Chondrocyte (in vitro differentiated cells): ENCODE measurements at regions not wholly inside any gene's neighbourhood (a gene's known extent, or its start where the extent isn't known, plus 50 kb on each side); places are given as distances from the start of the nearest gene placed in this dataset.

Experiments
- DNase-seq: peaks from one replicate; pipeline ENCODE4 v3.0.0; 2021; ENCODE audit warnings: mixed read lengths, low spot score
- H3K27ac Mint-ChIP-seq: one replicate; pipeline ENCODE4 v1.8.0; 2021; ENCODE audit warnings: mild to moderate bottlenecking, moderate library complexity, mixed read lengths; ENCODE audit not compliant: unreplicated experiment
- H3K27me3 Mint-ChIP-seq: 2 replicates; pipeline ENCODE4 v1.8.0; 2021; ENCODE audit warnings: low read depth, mixed read lengths
- H3K36me3 Mint-ChIP-seq: 2 replicates; pipeline ENCODE4 v1.8.0; 2021; ENCODE audit warnings: low read depth, mixed read lengths
- H3K4me1 Mint-ChIP-seq: 2 replicates; pipeline ENCODE4 v1.8.0; 2021; ENCODE audit warnings: low read depth, mild to moderate bottlenecking, mixed read lengths
- H3K4me3 Mint-ChIP-seq: one replicate; pipeline ENCODE4 v1.8.0; 2021; ENCODE audit warnings: mild to moderate bottlenecking, moderate library complexity, mixed read lengths; ENCODE audit not compliant: unreplicated experiment
- H3K9me3 Mint-ChIP-seq: 2 replicates; pipeline ENCODE4 v1.8.0; 2021; ENCODE audit warnings: low read depth, mixed read lengths
- CTCF ChIP-seq: fragments of 200-600 bp; sonication (generic); IDR thresholded peaks from 2 replicates; pipeline ENCODE4 v1.5.0; 2021; ENCODE audit warnings: antibody characterized with exemption, mild to moderate bottlenecking, moderate library complexity

DNA sequence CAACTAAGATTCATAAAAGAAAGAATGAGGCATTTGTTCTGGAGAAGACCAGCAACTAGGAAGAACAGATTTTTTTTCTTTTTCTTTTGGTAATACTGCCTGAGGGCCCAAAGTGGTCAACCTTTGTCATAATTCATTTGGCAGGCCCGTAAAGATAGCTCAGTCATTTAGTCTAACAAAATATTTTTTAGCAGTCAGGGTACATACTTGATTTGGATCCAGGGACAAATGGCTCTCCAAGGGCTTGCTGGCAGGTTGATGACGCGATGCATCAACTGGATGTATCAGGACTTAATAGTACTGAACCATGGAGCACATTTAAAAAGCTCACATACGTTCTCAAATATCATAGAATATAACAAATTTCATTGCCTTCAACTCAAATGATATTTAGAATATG is 203.4 kb upstream of the ZNF608 start:
- peaks cover 30% of the 10 kb centered on the region for H3K4me1 Mint-ChIP-seq

GRCh38 chr5:124951105-124951504 is 204.7 kb upstream of the ZNF608 start:
- H3K27me3 Mint-ChIP-seq, result no peaks in the 10 kb centered on the region
- H3K27ac Mint-ChIP-seq, result no peak overlapping the region
- H3K4me1 Mint-ChIP-seq, result peaks cover 30% of the 10 kb centered on the region
- DNase-seq, result no peak
- no peak for TF ChIP-seq CTCF
- H3K4me3 Mint-ChIP-seq, result no peak overlapping the region
- no peaks in the 10 kb centered on the region for H3K36me3 Mint-ChIP-seq
- H3K9me3 Mint-ChIP-seq, result no peaks in the 10 kb centered on the region

More for the DNA sequence above, 203.4 kb upstream of the ZNF608 start:
- Mint-ChIP-seq H3K9me3 (no peaks in the 10 kb centered on the region), H3K4me3 (no peak overlapping the region), H3K36me3 (no peaks in the 10 kb centered on the region), H3K27ac (no peak overlapping the region), H3K27me3 (no peaks in the 10 kb centered on the region)
- DNase-seq, result no peak
- TF ChIP-seq CTCF, result no peak

DNA sequence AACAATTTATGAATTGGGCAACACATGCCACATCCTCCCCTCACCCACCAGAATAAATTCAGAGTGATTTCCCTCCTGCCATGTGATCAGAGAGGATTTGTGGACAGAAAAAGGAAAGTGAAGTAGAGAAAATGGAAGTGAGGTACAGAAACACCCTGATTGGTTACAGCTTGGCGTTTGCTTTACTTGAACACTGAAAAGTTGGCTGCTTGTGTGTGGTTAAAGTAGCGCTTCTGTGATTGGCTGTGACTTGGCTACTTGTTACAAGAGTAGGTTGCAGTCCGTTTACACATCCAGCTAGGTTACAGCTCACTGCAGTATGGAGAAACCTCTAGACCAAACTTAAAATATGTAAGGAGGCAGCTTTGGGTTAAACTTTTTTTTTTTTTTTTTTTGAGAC is 205.2 kb upstream of the ZNF608 start:
- Mint-ChIP-seq H3K36me3 (no peaks in the 10 kb centered on the region), H3K27ac (no peak overlapping the region), H3K27me3 (no peaks in the 10 kb centered on the region), H3K4me3 (no peak overlapping the region), H3K9me3 (no peaks in the 10 kb centered on the region), H3K4me1 (peaks cover 30% of the 10 kb centered on the region)
- DNase-seq, result no peak
- TF ChIP-seq CTCF, result no peak

- Mint-ChIP-seq H3K4me3 (no peak overlapping the region), H3K27ac (no peak overlapping the region), H3K4me1 (peaks cover 30% of the 10 kb centered on the region), H3K36me3 (no peaks in the 10 kb centered on the region), H3K9me3 (no peaks in the 10 kb centered on the region), H3K27me3 (no peaks in the 10 kb centered on the region)
- TF ChIP-seq CTCF, result no peak
- DNase-seq, result no peak
Measured at GRCh38 chr5:124952079-124952478, 205.6 kb upstream of the ZNF608 start.

DNA sequence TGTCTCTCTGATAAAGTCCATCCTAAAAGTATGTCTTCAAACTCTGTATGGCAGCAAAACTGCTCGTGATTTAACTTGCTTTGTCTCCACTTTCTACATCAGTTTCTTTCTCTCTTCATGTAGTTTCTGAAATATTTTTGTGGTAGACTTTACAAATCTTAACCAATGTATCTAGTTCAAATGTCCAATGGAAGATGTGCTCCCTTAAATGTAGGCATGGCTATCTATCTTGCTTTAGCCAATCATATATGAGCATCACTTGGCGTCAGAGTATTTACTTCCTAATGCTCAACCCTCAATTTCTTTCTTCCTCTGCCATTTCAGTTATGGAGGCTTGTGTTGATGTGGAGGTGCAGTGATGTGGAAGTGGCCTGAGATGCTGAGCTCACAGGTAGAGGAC is 206.1 kb upstream of the ZNF608 start:
- DNase-seq, result no peak

More for the DNA sequence above, 206.1 kb upstream of the ZNF608 start:
- Mint-ChIP-seq H3K9me3 (no peaks in the 10 kb centered on the region), H3K27ac (no peak overlapping the region), H3K4me1 (peaks cover 30% of the 10 kb centered on the region), H3K36me3 (no peaks in the 10 kb centered on the region), H3K4me3 (no peak overlapping the region), H3K27me3 (no peaks in the 10 kb centered on the region)
- TF ChIP-seq CTCF, result no peak
